Suprapubic skin (tissue), 4 donors: ENCODE measurements at regions not wholly inside any gene's neighbourhood (a gene's known extent, or its start where the extent isn't known, plus 50 kb on each side); places are given as distances from the start of the nearest gene placed in this dataset.
A peak's percentile ranks its signal among the peaks of the same experiment; 100 is the strongest.
"Not testable (repeated sequence)": the region's sequence is repeated elsewhere in the genome, so short reads cannot be mapped to it uniquely, and the experiment has no call there.

ENCODE experiments used
- DNase-seq, 2 donors: peaks; one replicate each; pipeline ENCODE4 v3.0.0-alpha.2; 2019; ENCODE audit warnings: low spot score in 2 of 2
- H3K27ac ChIP-seq: fragments of 200-600 bp; sonication (generic); one replicate; pipeline ENCODE4 v1.5.1; 2019
- H3K27me3 ChIP-seq: fragments of 200-600 bp; sonication (generic); one replicate; pipeline ENCODE4 v1.5.1; 2019
- H3K36me3 ChIP-seq: fragments of 200-600 bp; sonication (generic); one replicate; pipeline ENCODE4 v1.5.1; 2019
- H3K4me1 ChIP-seq: fragments of 200-600 bp; sonication (generic); one replicate; pipeline ENCODE4 v1.5.1; 2019
- H3K4me3 ChIP-seq: fragments of 200-600 bp; sonication (generic); one replicate; pipeline ENCODE4 v1.5.1; 2019; ENCODE audit warnings: mild to moderate bottlenecking
- H3K9me3 ChIP-seq: fragments of 200-600 bp; sonication (generic); one replicate; pipeline ENCODE4 v1.5.1; 2019
- WGBS: methylation state at CpG from one replicate; pipeline ENCODE4 v1.1.5; 2018; 5-methylcytosine and 5-hydroxymethylcytosine counted together

GRCh38 chr21:9795291-9795690 is 726.1 kb upstream of the TPTE start:
- DNase-seq = not testable (repeated sequence)

GRCh38 chr21:9796293-9796692 is 725.1 kb upstream of the TPTE start:
- peaks cover 10% of the 10 kb centered on the region for H3K9me3 ChIP-seq
- not testable (repeated sequence) for H3K36me3 ChIP-seq, DNase-seq, H3K4me3 ChIP-seq, H3K4me1 ChIP-seq, H3K27me3 ChIP-seq, H3K27ac ChIP-seq

More at GRCh38 chr21:9795291-9795690, 726.1 kb upstream of the TPTE start:
- not testable (repeated sequence) for H3K27ac ChIP-seq, H3K4me1 ChIP-seq, H3K27me3 ChIP-seq, H3K4me3 ChIP-seq, H3K36me3 ChIP-seq
- H3K9me3 ChIP-seq = peaks cover 14% of the 10 kb centered on the region
- WGBS = 63% methylated on average over 4 of the region's 4 CpGs

- DNase-seq, H3K9me3 ChIP-seq, H3K27me3 ChIP-seq, H3K4me3 ChIP-seq, H3K27ac ChIP-seq, H3K36me3 ChIP-seq, H3K4me1 ChIP-seq: not testable (repeated sequence)
- 33% methylated on average over 3 of the region's 5 CpGs for WGBS
Measured at GRCh38 chr21:9807675-9808074, 713.7 kb upstream of the TPTE start.

- not testable (repeated sequence) for H3K4me1 ChIP-seq, H3K27me3 ChIP-seq, H3K27ac ChIP-seq, DNase-seq, H3K36me3 ChIP-seq, H3K9me3 ChIP-seq, H3K4me3 ChIP-seq
- WGBS = 89% methylated on average over 9 of the region's 50 CpGs
Measured at GRCh38 chr21:9811223-9812004, 710.0 kb upstream of the TPTE start.

- H3K4me1 ChIP-seq, H3K4me3 ChIP-seq, H3K36me3 ChIP-seq, H3K27ac ChIP-seq, H3K27me3 ChIP-seq, H3K9me3 ChIP-seq, DNase-seq: not testable (repeated sequence)
- no CpG with 5 or more reads among the region's 35 CpGs for WGBS
Measured at GRCh38 chr21:9812507-9812906, 708.9 kb upstream of the TPTE start.

GRCh38 chr21:9813894-9814814 is 707.2 kb upstream of the TPTE start:
- WGBS = no CpG with 5 or more reads among the region's 57 CpGs
- peak in 1 of 2 donors; percentile 63 for DNase-seq
- not testable (repeated sequence) for H3K4me3 ChIP-seq

GRCh38 chr21:9815181-9815789 is 706.1 kb upstream of the TPTE start:
- H3K36me3 ChIP-seq, H3K27me3 ChIP-seq, H3K4me3 ChIP-seq, DNase-seq, H3K4me1 ChIP-seq, H3K9me3 ChIP-seq, H3K27ac ChIP-seq: not testable (repeated sequence)
- WGBS = no CpG with 5 or more reads among the region's 43 CpGs

More at GRCh38 chr21:9813894-9814814, 707.2 kb upstream of the TPTE start:
- H3K4me1 ChIP-seq, H3K36me3 ChIP-seq, H3K9me3 ChIP-seq, H3K27ac ChIP-seq, H3K27me3 ChIP-seq: not testable (repeated sequence)

GRCh38 chr21:9816734-9817334 is 704.5 kb upstream of the TPTE start:
- H3K27ac ChIP-seq, H3K36me3 ChIP-seq, H3K4me1 ChIP-seq, H3K27me3 ChIP-seq, DNase-seq, H3K4me3 ChIP-seq, H3K9me3 ChIP-seq: not testable (repeated sequence)
- no CpG with 5 or more reads among the region's 38 CpGs for WGBS

- H3K9me3 ChIP-seq, H3K27me3 ChIP-seq, H3K4me1 ChIP-seq, H3K27ac ChIP-seq, H3K4me3 ChIP-seq, DNase-seq, H3K36me3 ChIP-seq: not testable (repeated sequence)
- WGBS = no CpG with 5 or more reads among the region's 43 CpGs
Measured at GRCh38 chr21:9817841-9818441, 703.4 kb upstream of the TPTE start.

- H3K4me1 ChIP-seq, H3K4me3 ChIP-seq, H3K36me3 ChIP-seq, DNase-seq, H3K9me3 ChIP-seq, H3K27ac ChIP-seq, H3K27me3 ChIP-seq: not testable (repeated sequence)
- no CpG with 5 or more reads among the region's 37 CpGs for WGBS
Measured at GRCh38 chr21:9819549-9820192, 701.7 kb upstream of the TPTE start.

GRCh38 chr21:9820579-9820978 is 700.8 kb upstream of the TPTE start:
- 85% methylated on average over 6 of the region's 20 CpGs for WGBS
- not testable (repeated sequence) for H3K9me3 ChIP-seq, H3K27ac ChIP-seq, H3K27me3 ChIP-seq, H3K4me1 ChIP-seq, H3K4me3 ChIP-seq, DNase-seq, H3K36me3 ChIP-seq

- not testable (repeated sequence) for DNase-seq, H3K27me3 ChIP-seq, H3K4me3 ChIP-seq, H3K27ac ChIP-seq, H3K36me3 ChIP-seq, H3K9me3 ChIP-seq, H3K4me1 ChIP-seq
- 78% methylated on average over 18 of the region's 20 CpGs for WGBS
Measured at GRCh38 chr21:9821472-9821871, 699.9 kb upstream of the TPTE start.
